H1 (cell line): ENCODE measurements at regions not wholly inside any gene's neighbourhood (a gene's known extent, or its start where the extent isn't known, plus 50 kb on each side); places are given as distances from the start of the nearest gene placed in this dataset.

Experiments used
- CTCF ChIP-seq, 3 experiments: IDR thresholded peaks; 1 replicate in 2 of 3; 2 replicates in 1 of 3; pipeline versions ENCODE4 v1.5.1 to v1.6.1; 2011; ENCODE audit warnings: low read length in 3 of 3, mild to moderate bottlenecking in 3 of 3, inconsistent platforms in 2 of 3, low read depth in 1 of 3, moderate library complexity in 1 of 3; ENCODE audit not compliant: insufficient read depth in 1 of 3; ENCODE audit errors: control extremely low read depth in 1 of 3
- EP300 ChIP-seq, 2 experiments: IDR thresholded peaks; 1 replicate in 1 of 2; 2 replicates in 1 of 2; pipeline ENCODE4 v1.6.1; 2011 to 2012; ENCODE audit warnings: low read depth in 2 of 2, low read length in 2 of 2, mild to moderate bottlenecking in 2 of 2, borderline replicate concordance in 1 of 2, inconsistent platforms in 1 of 2, moderate library complexity in 1 of 2
- EZH2 ChIP-seq: fragments of 200-600 bp; sonication (generic); IDR thresholded peaks from 2 replicates; pipeline ENCODE4 v1.7.1; 2012; ENCODE audit warnings: low read depth, mild to moderate bottlenecking, moderate library complexity, low read length, inconsistent platforms; ENCODE audit not compliant: severe bottlenecking
- JUND ChIP-seq: IDR thresholded peaks from 2 replicates; pipeline ENCODE4 v1.6.1; 2011; ENCODE audit warnings: mild to moderate bottlenecking, improper control_type of control experiment, low read length
- MAFK ChIP-seq: IDR thresholded peaks from 2 replicates; pipeline ENCODE4 v1.6.1; 2012; ENCODE audit warnings: low read depth, mild to moderate bottlenecking, improper control_type of control experiment, low read length
- NANOG ChIP-seq: IDR thresholded peaks from 2 replicates; pipeline ENCODE4 v1.6.1; 2011; ENCODE audit warnings: low read length, low read depth, mild to moderate bottlenecking, inconsistent platforms; ENCODE audit not compliant: insufficient read depth, poor library complexity, severe bottlenecking
- POLR2A ChIP-seq, 2 experiments: IDR thresholded peaks; 1 replicate in 1 of 2; 2 replicates in 1 of 2; pipeline ENCODE4 v1.6.1; 2011; ENCODE audit warnings: low read depth in 2 of 2, low read length in 2 of 2, mild to moderate bottlenecking in 2 of 2; ENCODE audit errors: control extremely low read depth in 1 of 2
- POLR2AphosphoS5 ChIP-seq: IDR thresholded peaks from 2 replicates; pipeline ENCODE4 v1.6.1; 2011; ENCODE audit warnings: low read depth, low read length
- RFX5 ChIP-seq: IDR thresholded peaks from 2 replicates; pipeline ENCODE4 v1.6.1; 2011; ENCODE audit warnings: low read depth, low read length, improper control_type of control experiment, borderline replicate concordance
- SUZ12 ChIP-seq: fragments of 200-600 bp; sonication (generic); IDR thresholded peaks from 2 replicates; pipeline ENCODE4 v1.6.1; 2012; ENCODE audit warnings: mild to moderate bottlenecking, inconsistent platforms, low read length, moderate library complexity, mixed read lengths
- TAF1 ChIP-seq: IDR thresholded peaks from 2 replicates; pipeline ENCODE4 v1.6.1; 2011; ENCODE audit warnings: mild to moderate bottlenecking, low read depth, low read length
- TCF12 ChIP-seq: IDR thresholded peaks from 2 replicates; pipeline ENCODE4 v1.6.1; 2011; ENCODE audit warnings: low read depth, mild to moderate bottlenecking, low read length

DNA sequence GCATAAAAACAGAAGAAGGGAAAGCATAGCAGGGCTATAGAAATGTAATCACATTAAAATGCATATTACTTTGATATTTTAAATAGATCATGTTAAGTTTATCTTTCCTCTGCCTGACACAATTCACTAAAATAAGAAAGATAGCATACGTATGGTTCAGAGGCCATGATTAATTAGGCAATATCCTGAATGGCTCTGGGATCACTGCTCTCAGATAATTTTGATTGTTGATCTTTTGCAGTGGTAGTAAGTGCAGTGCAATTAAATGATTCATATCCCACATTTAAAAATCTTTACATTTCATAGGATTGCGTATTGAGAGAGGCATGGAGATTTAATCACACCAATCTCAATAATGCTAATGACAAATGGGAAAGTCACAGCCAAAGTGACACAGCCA lies 1040.7 kb downstream of the SOCS6 start:
- TF ChIP-seq CTCF (IDR thresholded peaks at IDR 0.05; ENCODE audit: control extremely low read depth in 1 of 3, insufficient read depth in 1 of 3, low read depth in 1 of 3, low read length in 3 of 3): no peak
- no peak for TF ChIP-seq SUZ12
- no peak for TF ChIP-seq EP300 (IDR thresholded peaks at IDR 0.05; ENCODE audit: borderline replicate concordance in 1 of 2, low read depth in 2 of 2, low read length in 2 of 2)
- TF ChIP-seq TCF12: no peak
- TF ChIP-seq RFX5: no peak
- TF ChIP-seq NANOG: no peak
- no peak for TF ChIP-seq POLR2A (IDR thresholded peaks at IDR 0.05; ENCODE audit: control extremely low read depth in 1 of 2, low read depth in 2 of 2, low read length in 2 of 2)
- no peak for TF ChIP-seq MAFK
- no peak for TF ChIP-seq EZH2
- TF ChIP-seq POLR2AphosphoS5: no peak
- TF ChIP-seq TAF1: no peak
- TF ChIP-seq JUND: no peak
